PFSK-1 (cell line): ENCODE measurements at regions not wholly inside any gene's neighbourhood (a gene's known extent, or its start where the extent isn't known, plus 50 kb on each side); places are given as distances from the start of the nearest gene placed in this dataset.

Experiments used
- FOXP2 ChIP-seq: optimal IDR thresholded peaks from 2 replicates; pipeline ENCODE3; 2011; ENCODE audit warnings: borderline replicate concordance, control low read depth, inconsistent platforms; ENCODE audit not compliant: insufficient read depth; ENCODE audit errors: extremely low read length, extremely low read depth
- POLR2AphosphoS5 ChIP-seq: IDR thresholded peaks from 2 replicates; pipeline ENCODE4 v1.6.1; 2012; ENCODE audit warnings: low read depth, mild to moderate bottlenecking, control low read depth, low read length, moderate library complexity
- REST ChIP-seq, 2 experiments: IDR thresholded peaks; 2 replicates each; pipeline versions ENCODE4 v1.6.1 to v1.8.0; 2011 to 2012; ENCODE audit warnings: low read depth in 2 of 2, low read length in 2 of 2, control low read depth in 1 of 2, inconsistent platforms in 1 of 2, mild to moderate bottlenecking in 1 of 2, moderate library complexity in 1 of 2; ENCODE audit not compliant: insufficient read depth in 1 of 2
- SIN3A ChIP-seq: IDR thresholded peaks from 2 replicates; pipeline ENCODE4 v1.6.1; 2012; ENCODE audit warnings: mild to moderate bottlenecking, low read length, moderate library complexity, borderline replicate concordance; ENCODE audit not compliant: insufficient read depth
- TAF1 ChIP-seq: IDR thresholded peaks from 2 replicates; pipeline ENCODE4 v1.6.1; 2012; ENCODE audit warnings: low read length, control low read depth, borderline replicate concordance; ENCODE audit not compliant: insufficient read depth

DNA sequence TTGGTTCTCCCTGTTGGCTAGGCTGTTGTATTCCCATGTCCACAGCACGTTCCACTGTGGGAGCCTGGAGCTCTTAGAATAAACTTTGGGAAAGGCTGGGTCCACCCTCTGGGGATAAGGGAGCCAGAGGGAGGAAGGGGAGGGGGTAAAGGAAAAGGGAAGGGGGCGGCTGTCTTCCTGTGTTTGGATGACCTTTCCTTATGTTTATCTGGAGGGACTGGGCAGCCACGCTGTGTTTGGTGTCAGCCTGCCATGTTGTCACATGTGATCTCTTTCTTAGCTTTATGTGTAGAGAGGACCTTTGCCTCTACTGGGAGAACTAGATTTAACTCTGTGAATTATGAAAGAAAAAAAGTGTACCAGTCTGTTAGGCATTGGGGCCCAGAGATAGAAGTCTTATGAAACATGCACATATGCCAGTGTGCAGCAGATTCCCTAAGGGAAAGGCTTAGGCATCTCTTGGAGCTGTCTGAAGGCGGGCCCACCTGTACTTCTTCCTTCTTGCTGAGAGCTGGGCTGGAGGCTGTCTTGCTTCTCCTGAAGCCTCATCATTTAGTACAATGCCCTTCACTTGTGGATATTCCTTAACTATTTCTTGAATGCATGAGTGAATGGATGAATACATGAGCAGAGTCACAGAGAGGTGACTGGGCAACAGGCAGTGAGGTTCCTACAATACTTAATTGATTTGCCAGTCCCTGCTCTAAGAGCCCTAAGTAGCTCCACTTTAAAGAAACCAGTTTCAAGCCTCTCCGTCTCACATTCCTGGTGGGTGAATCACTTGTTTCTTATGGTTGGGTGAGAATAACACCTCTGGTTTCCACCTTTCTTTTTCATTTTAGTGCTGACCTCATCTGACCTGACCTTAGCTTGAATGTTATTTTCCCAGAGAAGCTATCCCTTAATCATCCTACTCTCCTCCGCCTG is 62.5 kb upstream of the ARHGAP29 start:
- TF ChIP-seq SIN3A (peak; percentile 46; the same call in 1 of the 2 replicates), TAF1 (no peak), FOXP2 (no peak)

DNA sequence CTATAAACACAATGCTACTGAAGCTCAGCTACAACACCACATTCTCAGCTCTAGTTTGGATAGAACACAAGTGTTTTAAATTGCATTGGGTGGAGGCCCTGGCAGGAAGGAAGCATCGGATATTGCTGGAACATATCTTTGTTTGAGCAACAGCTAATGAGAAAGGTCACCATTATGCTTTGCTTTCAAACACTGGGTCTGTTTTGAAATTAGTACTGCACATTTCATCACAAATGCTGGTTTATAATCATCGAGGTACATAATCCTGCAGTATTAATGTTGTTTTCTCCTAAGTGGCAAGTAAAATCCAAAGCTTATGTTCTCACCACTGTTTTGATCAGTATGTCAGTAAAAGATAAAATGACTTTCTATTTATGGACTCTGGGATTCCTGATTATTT is 61.5 kb upstream of the ARHGAP29 start:
- TF ChIP-seq TAF1, result no peak
- TF ChIP-seq POLR2AphosphoS5, result no peak
- no peak for TF ChIP-seq FOXP2
- no peak for TF ChIP-seq SIN3A
- no peak for TF ChIP-seq REST (IDR thresholded peaks at IDR 0.05; ENCODE audit: insufficient read depth in 1 of 2, low read depth in 2 of 2, low read length in 2 of 2)

DNA sequence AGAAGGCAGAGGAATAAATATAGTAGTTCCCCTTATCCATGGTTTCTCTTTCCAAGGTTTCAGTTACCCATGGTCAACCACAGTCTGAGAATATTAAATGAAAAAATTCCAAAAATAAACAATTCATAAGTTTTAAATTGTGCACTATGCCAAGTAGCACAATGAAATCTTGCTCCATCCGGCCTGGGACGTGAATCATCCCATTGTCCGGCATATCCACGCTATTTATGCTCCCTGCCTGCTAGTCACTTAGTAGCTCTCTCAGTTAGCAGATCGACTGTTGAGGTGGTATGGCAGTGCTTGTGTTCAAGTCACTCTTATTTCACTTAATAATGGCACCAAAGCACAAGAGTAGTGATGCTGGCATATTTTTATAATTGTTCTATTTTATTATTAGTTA is 58.6 kb upstream of the ARHGAP29 start:
- TF ChIP-seq FOXP2, result no peak
- 0 out of 2 replicates have a peak, but pooled peaks have one; percentile 25 for TF ChIP-seq POLR2AphosphoS5
